ENCODE measurements at regions not wholly inside any gene's neighbourhood (a gene's known extent, or its start where the extent isn't known, plus 50 kb on each side); places are given as distances from the start of the nearest gene placed in this dataset.

DNA sequence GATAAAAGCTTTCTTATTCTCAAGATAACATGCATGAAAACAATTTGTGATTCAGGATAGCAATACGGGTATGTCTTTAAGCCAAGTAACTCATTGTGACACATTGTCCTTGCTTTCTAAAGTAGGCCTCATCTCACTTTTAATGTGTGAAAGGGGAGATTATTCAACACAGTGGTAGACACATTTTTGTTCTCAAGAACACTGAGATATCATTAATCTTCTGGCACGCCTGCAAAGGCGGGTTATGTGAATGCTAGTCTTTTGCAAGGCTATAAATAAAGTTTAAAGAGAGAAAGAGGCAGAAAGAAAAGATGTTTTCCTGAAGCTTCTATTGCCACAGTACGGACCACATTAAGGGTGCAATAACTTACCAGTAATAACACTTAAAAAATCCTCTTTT lies 181.8 kb upstream of the MEF2C start:
- TF ChIP-seq CTCF (conservative IDR thresholded peaks at IDR 0.05; ENCODE audit: low read depth), result no peak
- no peak for DNase-seq (ENCODE audit: low spot score)
- no peak overlapping the region for H3K27ac ChIP-seq
- POLR2A ChIA-PET (ENCODE audit: low non-redundant PET), result no interaction called here
- CTCF ChIA-PET, result no interaction called here

- no peak for DNase-seq (ENCODE audit: low spot score)
- ChIA-PET POLR2A (ENCODE audit: low non-redundant PET) (no interaction called here), CTCF (no interaction called here)
- H3K27ac ChIP-seq, result no peak overlapping the region
- no peak for TF ChIP-seq CTCF (conservative IDR thresholded peaks at IDR 0.05; ENCODE audit: low read depth)
Observed at GRCh38 chr5:89064054-89064453, 181.1 kb upstream of the MEF2C start.

GRCh38 chr5:89060768-89061167 lies 177.8 kb upstream of the MEF2C start:
- no peak for TF ChIP-seq CTCF (conservative IDR thresholded peaks at IDR 0.05; ENCODE audit: low read depth)
- no peak for DNase-seq (ENCODE audit: low spot score)
- H3K27ac ChIP-seq, result no peak overlapping the region
- POLR2A ChIA-PET (ENCODE audit: low non-redundant PET), result no interaction called here
- CTCF ChIA-PET, result no interaction called here

- no peak overlapping the region for H3K27ac ChIP-seq
- no peak for TF ChIP-seq CTCF (conservative IDR thresholded peaks at IDR 0.05; ENCODE audit: low read depth)
- CTCF ChIA-PET, result no interaction called here
- POLR2A ChIA-PET (ENCODE audit: low non-redundant PET), result no interaction called here
- DNase-seq (ENCODE audit: low spot score), result no peak
Observed at GRCh38 chr5:89059274-89059673, 176.3 kb upstream of the MEF2C start.

GRCh38 chr5:89055695-89056085 lies 172.7 kb upstream of the MEF2C start:
- ChIA-PET POLR2A (ENCODE audit: low non-redundant PET) (no interaction called here), CTCF (interaction anchor here (1.3 kb wide), 1 partner anchor 326 kb away, joined by 7 read pairs; no protein-coding TSS in a partner anchor)
- no peak for TF ChIP-seq CTCF (conservative IDR thresholded peaks at IDR 0.05; ENCODE audit: low read depth)
- DNase-seq (ENCODE audit: low spot score), result no peak
- H3K27ac ChIP-seq, result no peak overlapping the region

- CTCF ChIA-PET, result interaction anchor here (1.3 kb wide), 1 partner anchor 326 kb away, joined by 7 read pairs; no protein-coding TSS in a partner anchor
- POLR2A ChIA-PET (ENCODE audit: low non-redundant PET), result no interaction called here
- H3K27ac ChIP-seq, result no peak overlapping the region
- no peak for TF ChIP-seq CTCF (conservative IDR thresholded peaks at IDR 0.05; ENCODE audit: low read depth)
- no peak for DNase-seq (ENCODE audit: low spot score)
Observed at GRCh38 chr5:89055015-89055694, 172.2 kb upstream of the MEF2C start.
